Natural killer cell (primary cell): ENCODE measurements at regions not wholly inside any gene's neighbourhood (a gene's known extent, or its start where the extent isn't known, plus 50 kb on each side); places are given as distances from the start of the nearest gene placed in this dataset.

Source experiments
- ATAC-seq, 3 donors: fragments of 150-1000 bp in 2 of 3; fragments of 200-7000 bp in 1 of 3; cut with Tn5 transposase; 1 replicate in 1 of 3; 2 replicates in 2 of 3; pipeline ENCODE4 v1.10.0; 2021; ENCODE audit warnings: mild to moderate bottlenecking in 2 of 3, moderate library complexity in 2 of 3
- DNase-seq, 2 donors: peaks; one replicate each; pipeline versions ENCODE4 v3.0.0 to v3.0.0-alpha.2; 2013 to 2021; ENCODE audit warnings: mixed read lengths in 1 of 2
- H3K27ac ChIP-seq: one replicate; pipeline ENCODE4 v1.5.1; 2013; ENCODE audit warnings: mild to moderate bottlenecking, low read length
- H3K27me3 ChIP-seq: one replicate; pipeline ENCODE4 v1.6.1; 2013; ENCODE audit warnings: low read length; ENCODE audit not compliant: control insufficient read depth, insufficient read depth
- H3K36me3 ChIP-seq: one replicate; pipeline ENCODE4 v1.6.1; 2013; ENCODE audit warnings: low read length; ENCODE audit not compliant: control insufficient read depth, insufficient read depth
- H3K4me1 ChIP-seq: one replicate; pipeline ENCODE4 v1.6.1; 2013; ENCODE audit warnings: low read length; ENCODE audit not compliant: control insufficient read depth, insufficient read depth
- H3K4me3 ChIP-seq: one replicate; pipeline ENCODE4 v1.5.1; 2013; ENCODE audit warnings: low read length
- H3K9me3 ChIP-seq: one replicate; pipeline ENCODE4 v1.6.1; 2013; ENCODE audit warnings: low read length; ENCODE audit not compliant: control insufficient read depth, insufficient read depth
- H3K27ac Mint-ChIP-seq, 2 donors: one replicate each; pipeline ENCODE4 v1.8.0; 2022; ENCODE audit warnings: mild to moderate bottlenecking in 2 of 2, mixed read lengths in 2 of 2, moderate library complexity in 1 of 2
- H3K27me3 Mint-ChIP-seq, 2 donors: one replicate each; pipeline ENCODE4 v1.8.0; 2022; ENCODE audit warnings: low read depth in 2 of 2, mixed read lengths in 2 of 2
- H3K36me3 Mint-ChIP-seq: one replicate; pipeline ENCODE4 v1.8.0; 2022; ENCODE audit warnings: mixed read lengths
- H3K4me1 Mint-ChIP-seq, 2 donors: one replicate each; pipeline ENCODE4 v1.8.0; 2022; ENCODE audit warnings: mixed read lengths in 2 of 2
- H3K4me3 Mint-ChIP-seq: one replicate; pipeline ENCODE4 v1.8.0; 2022; ENCODE audit warnings: mild to moderate bottlenecking, moderate library complexity, mixed read lengths
- H3K9me3 Mint-ChIP-seq, 2 donors: one replicate each; pipeline ENCODE4 v1.8.0; 2022; ENCODE audit warnings: mixed read lengths in 2 of 2
- WGBS: methylation state at CpG from one replicate; pipeline ENCODE4 v1.1.7; 2013; ENCODE audit warnings: missing lambda C conversion rate; ENCODE audit not compliant: insufficient coverage; 5-methylcytosine and 5-hydroxymethylcytosine counted together
- intact Hi-C: fragments of 100-400 bp; cut with micrococcal nuclease; formaldehyde crosslinking; loops from one replicate; pipeline ENCODE4 v1.14.2; 2022
- TF ChIP-seq, protein P1 (sequence below): fragments of 200-600 bp; IDR thresholded peaks from one replicate; pipeline ENCODE4 v1.8.0; 2022; ENCODE audit warnings: antibody characterized with exemption

DNA sequence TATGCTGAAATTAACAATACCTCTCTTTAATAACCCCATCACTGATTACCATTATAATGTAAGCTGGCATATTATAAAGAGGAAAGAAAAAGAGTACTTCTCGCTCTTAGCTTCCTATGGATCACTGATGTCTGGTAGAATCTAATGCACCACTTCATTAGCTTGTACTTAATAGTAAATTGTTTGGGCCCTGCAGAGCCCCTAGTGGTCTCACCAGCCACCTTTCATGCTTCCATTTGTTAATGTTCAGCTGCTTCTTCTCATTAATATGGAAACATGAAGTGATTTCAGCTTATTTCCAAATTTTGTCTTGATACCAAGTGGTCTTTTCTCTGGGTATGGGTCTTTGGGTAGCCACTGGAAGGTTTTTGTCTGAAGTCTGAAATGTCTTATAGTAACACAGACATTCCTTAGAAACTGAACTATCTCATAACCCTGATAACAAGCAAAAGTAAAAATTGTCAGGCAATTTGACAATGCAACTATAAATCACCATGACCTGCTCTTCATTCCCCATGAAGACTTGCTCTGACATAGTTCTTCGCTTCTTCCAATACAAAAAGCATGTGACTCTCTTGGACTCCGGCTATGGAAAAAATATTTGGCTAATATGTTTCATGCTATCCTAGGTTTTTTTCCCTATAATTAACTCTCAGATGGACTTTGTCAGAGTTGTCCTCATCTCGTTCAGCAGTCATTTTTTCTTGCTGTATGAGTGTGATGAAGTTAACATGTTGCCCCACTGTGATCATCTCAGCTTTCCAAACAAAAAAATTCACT, 395.8 kb upstream of the MARCKS start:
- Histone ChIP-seq H3K36me3 (no peaks in the 10 kb centered on the region), H3K4me1 (no peaks in the 10 kb centered on the region), H3K27ac (no peak overlapping the region), H3K9me3 (no peaks in the 10 kb centered on the region), H3K27me3 (no peaks in the 10 kb centered on the region), H3K4me3 (no peak overlapping the region)
- Mint-ChIP-seq H3K9me3 (peaks cover 0 to 8% of the 10 kb centered on the region in 2 donors), H3K27ac (no peak overlapping the region), H3K27me3 (no peaks in the 10 kb centered on the region), H3K4me3 (no peak overlapping the region), H3K4me1 (no peaks in the 10 kb centered on the region), H3K36me3 (no peaks in the 10 kb centered on the region)
- DNase-seq (no peak), ATAC-seq (no peak)
- TF ChIP-seq, protein P1, sequence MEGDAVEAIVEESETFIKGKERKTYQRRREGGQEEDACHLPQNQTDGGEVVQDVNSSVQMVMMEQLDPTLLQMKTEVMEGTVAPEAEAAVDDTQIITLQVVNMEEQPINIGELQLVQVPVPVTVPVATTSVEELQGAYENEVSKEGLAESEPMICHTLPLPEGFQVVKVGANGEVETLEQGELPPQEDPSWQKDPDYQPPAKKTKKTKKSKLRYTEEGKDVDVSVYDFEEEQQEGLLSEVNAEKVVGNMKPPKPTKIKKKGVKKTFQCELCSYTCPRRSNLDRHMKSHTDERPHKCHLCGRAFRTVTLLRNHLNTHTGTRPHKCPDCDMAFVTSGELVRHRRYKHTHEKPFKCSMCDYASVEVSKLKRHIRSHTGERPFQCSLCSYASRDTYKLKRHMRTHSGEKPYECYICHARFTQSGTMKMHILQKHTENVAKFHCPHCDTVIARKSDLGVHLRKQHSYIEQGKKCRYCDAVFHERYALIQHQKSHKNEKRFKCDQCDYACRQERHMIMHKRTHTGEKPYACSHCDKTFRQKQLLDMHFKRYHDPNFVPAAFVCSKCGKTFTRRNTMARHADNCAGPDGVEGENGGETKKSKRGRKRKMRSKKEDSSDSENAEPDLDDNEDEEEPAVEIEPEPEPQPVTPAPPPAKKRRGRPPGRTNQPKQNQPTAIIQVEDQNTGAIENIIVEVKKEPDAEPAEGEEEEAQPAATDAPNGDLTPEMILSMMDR: no peak
- WGBS: 80% methylated on average over 1 of the region's 4 CpGs
- intact Hi-C loops: no loop called here

DNA sequence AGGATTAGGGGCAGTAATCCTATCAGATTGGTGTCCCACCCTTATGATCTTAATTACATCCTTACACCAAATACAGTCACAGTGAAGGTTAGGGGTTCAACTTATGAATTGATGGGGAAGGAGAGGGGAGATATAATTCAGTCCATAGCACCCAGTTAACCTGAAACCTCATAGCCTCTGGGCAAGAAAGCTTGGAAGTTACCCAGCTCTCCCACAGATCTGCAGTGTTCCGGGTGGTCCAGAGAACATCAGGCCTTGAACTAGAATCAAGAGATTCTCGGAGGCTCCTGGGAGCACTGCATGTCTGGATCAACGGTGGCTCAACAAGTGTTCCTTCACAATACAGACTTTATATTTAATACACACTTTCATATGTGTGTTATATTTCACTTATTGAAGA, 392.6 kb upstream of the MARCKS start:
- H3K27me3 ChIP-seq: no peaks in the 10 kb centered on the region
- Mint-ChIP-seq H3K36me3 (no peaks in the 10 kb centered on the region), H3K4me3 (no peak overlapping the region), H3K9me3 (peaks cover 0 to 5% of the 10 kb centered on the region in 2 donors), H3K27me3 (no peaks in the 10 kb centered on the region), H3K27ac (no peak overlapping the region), H3K4me1 (no peaks in the 10 kb centered on the region)
- no peaks in the 10 kb centered on the region for H3K4me1 ChIP-seq
- H3K36me3 ChIP-seq: no peaks in the 10 kb centered on the region
- 100% methylated on average over 2 of the region's 3 CpGs for WGBS
- intact Hi-C loops: no loop called here
- H3K4me3 ChIP-seq: no peak overlapping the region
- H3K27ac ChIP-seq: no peak overlapping the region
- H3K9me3 ChIP-seq: no peaks in the 10 kb centered on the region
- TF ChIP-seq, protein P1: no peak
- no peak for ATAC-seq
- DNase-seq: no peak

DNA sequence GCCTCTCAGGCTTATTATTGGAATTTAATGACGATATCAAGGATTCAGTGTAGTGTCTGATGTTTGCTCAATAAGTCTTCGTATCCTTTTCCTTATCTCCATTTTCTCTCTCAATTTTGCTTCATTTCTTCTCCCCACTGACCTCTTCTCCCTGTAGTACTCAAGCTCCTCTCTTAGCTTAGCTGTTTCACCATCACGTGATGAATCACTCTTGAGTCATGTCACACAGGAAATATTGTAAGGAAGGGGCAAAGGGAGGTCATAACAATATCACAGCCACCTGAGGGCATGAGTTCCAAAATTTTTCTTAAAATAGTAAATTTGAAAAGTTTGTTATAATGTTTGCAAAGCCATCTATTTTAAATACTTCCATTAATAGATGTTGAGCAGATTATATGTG, 392.2 kb upstream of the MARCKS start:
- ATAC-seq (no peak), DNase-seq (no peak)
- 58% methylated on average over 2 of the region's 3 CpGs for WGBS
- H3K4me1 ChIP-seq: no peaks in the 10 kb centered on the region
- Mint-ChIP-seq H3K4me1 (no peaks in the 10 kb centered on the region), H3K9me3 (peaks cover 0 to 5% of the 10 kb centered on the region in 2 donors), H3K27me3 (no peaks in the 10 kb centered on the region), H3K27ac (no peak overlapping the region), H3K4me3 (no peak overlapping the region), H3K36me3 (no peaks in the 10 kb centered on the region)
- no peaks in the 10 kb centered on the region for H3K27me3 ChIP-seq
- H3K9me3 ChIP-seq: no peaks in the 10 kb centered on the region
- TF ChIP-seq, protein P1: no peak
- intact Hi-C loops: no loop called here
- H3K27ac ChIP-seq: no peak overlapping the region
- no peaks in the 10 kb centered on the region for H3K36me3 ChIP-seq
- H3K4me3 ChIP-seq: no peak overlapping the region

DNA sequence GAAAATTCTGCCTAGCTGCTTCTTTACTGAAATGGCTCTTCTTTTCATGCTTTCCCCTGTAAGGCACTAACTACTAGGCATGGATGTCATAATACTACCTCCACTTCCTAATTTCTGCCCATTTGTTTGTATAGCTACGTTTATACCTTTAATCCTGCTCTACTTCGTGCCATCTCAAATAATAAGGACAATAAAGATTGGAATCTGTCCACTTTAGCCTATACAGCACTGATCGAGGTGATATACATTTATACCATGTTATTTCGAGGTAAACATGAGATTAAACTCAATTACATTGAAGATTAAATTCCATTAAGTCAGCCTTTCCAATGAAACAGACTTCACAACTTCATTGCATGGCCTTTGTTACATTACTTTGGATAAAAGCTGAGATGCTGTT, 390.6 kb upstream of the MARCKS start:
- no peak for DNase-seq
- TF ChIP-seq, protein P1: no peak
- no peak overlapping the region for H3K4me3 Mint-ChIP-seq
- WGBS: 84% methylated on average over 3 of the region's 4 CpGs
- H3K9me3 Mint-ChIP-seq: peaks cover 5% of the 10 kb centered on the region in 2 donors
- Histone ChIP-seq H3K27ac (no peak overlapping the region), H3K4me1 (no peaks in the 10 kb centered on the region), H3K4me3 (no peak overlapping the region), H3K27me3 (no peaks in the 10 kb centered on the region), H3K9me3 (no peaks in the 10 kb centered on the region), H3K36me3 (no peaks in the 10 kb centered on the region)
- no peaks in the 10 kb centered on the region for H3K27me3 Mint-ChIP-seq
- no peaks in the 10 kb centered on the region for H3K4me1 Mint-ChIP-seq
- intact Hi-C loops: no loop called here
- H3K36me3 Mint-ChIP-seq: no peaks in the 10 kb centered on the region
- no peak for ATAC-seq
- no peak overlapping the region for H3K27ac Mint-ChIP-seq
